Brain microvascular endothelial cell (primary cell): ENCODE measurements at regions not wholly inside any gene's neighbourhood (a gene's known extent, or its start where the extent isn't known, plus 50 kb on each side); places are given as distances from the start of the nearest gene placed in this dataset.

Source experiments
- DNase-seq: peaks from one replicate; pipeline ENCODE4 v3.0.0-alpha.2; 2020
- H3K27ac ChIP-seq: fragments of 250-450 bp; sonication (Bioruptor Pico); 2 replicates; pipeline ENCODE4 v1.5.1; 2020; ENCODE audit warnings: mild to moderate bottlenecking, moderate library complexity
- H3K27me3 ChIP-seq: fragments of 250-450 bp; sonication (Bioruptor Pico); replicated peaks from 2 replicates; pipeline ENCODE4 v1.5.1; 2020; ENCODE audit warnings: mild to moderate bottlenecking
- H3K36me3 ChIP-seq: fragments of 250-450 bp; sonication (Bioruptor Pico); replicated peaks from 2 replicates; pipeline ENCODE4 v1.5.1; 2020; ENCODE audit warnings: mild to moderate bottlenecking
- H3K4me3 ChIP-seq: 2 replicates; pipeline ENCODE4 v1.5.1; 2011; ENCODE audit warnings: low read depth, mild to moderate bottlenecking, control low read depth, low read length, moderate library complexity
- CTCF ChIP-seq: IDR thresholded peaks from 2 replicates; pipeline ENCODE4 v1.5.1; 2011; ENCODE audit warnings: low read depth, mild to moderate bottlenecking, moderate library complexity, low read length, control low read depth, inconsistent platforms; ENCODE audit errors: missing control alignments
- in situ Hi-C: cut with HindIII; loops from 2 replicates; pipeline ENCODE4 v1.10.0; 2017; ENCODE audit warnings: low sequenced_read_pairs, low pct_ligation_motif_present

DNA sequence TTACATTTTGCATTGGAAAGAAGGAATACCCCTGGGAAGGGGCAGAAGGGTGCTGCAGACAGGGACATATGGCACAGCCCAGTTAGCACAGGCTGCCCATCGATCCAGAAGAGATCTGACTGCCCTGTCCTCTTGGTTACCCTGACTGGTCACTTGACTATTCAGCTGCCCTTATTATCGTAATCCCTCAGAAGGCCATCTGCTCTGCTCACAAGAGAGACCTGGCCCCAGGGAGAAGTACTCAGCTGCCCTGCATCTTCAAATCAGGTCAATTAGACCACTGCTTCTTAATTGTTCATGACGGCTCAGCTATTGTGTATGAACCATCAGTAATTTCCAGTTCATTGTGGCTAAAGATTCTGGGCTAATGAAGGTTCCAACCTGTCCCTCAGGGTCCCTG lies 345.0 kb downstream of the TLE1 start:
- in situ Hi-C loops, result no loop called here
- DNase-seq, result no peak
- Histone ChIP-seq H3K27me3 (no peaks in the 10 kb centered on the region), H3K36me3 (no peaks in the 10 kb centered on the region), H3K4me3 (no peak overlapping the region), H3K27ac (no peak overlapping the region)
- TF ChIP-seq CTCF, result no peak

DNA sequence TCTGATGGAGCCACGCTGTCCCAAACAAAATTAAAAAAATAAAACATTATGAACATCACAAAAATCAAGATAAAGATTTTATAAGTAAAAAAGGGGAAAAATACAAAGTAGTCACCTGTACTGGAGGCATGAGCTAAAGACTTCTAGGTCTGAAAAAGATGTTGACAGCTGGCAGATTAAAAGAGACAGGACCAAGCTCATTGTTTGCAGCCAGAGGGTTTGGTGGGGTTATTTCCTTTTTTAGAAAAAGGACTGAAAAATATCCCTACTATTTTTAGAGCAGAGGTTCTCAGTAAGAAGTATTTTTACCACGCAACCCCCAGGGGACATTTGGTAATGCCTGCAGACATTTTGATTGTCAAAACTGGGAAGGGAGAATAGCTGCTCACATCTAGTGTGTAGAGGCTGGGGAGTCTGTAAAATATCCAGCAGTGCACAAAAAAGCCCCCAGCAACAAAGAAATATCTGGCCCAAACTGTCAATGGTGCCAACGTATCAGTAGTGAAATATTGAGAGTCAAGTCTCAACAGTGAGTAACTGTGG lies 353.4 kb downstream of the TLE1 start:
- TF ChIP-seq CTCF, result no peak
- H3K27me3 ChIP-seq, result no peaks in the 10 kb centered on the region
- no peak overlapping the region for H3K27ac ChIP-seq
- no peaks in the 10 kb centered on the region for H3K36me3 ChIP-seq
- no peak for DNase-seq
- H3K4me3 ChIP-seq, result no peak overlapping the region
- in situ Hi-C loops, result no loop called here

DNA sequence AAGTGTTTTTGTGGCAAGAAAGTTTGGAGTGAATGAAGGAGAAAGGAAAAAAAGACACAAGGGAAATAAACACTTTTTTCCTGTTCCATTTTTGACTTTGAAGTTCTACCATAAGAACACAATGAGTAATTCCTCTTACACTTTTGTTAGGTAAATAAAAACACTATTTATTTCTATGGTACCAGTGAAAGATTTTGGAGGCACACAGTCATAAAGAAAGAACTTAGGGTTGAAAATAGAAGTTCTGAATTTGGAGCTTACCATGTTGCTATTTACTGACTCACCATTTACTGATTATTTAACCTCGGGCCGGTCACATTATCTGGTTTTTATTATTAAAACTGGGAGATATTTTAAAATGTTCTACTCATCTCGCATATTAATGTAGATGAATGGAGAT lies 367.8 kb downstream of the TLE1 start:
- DNase-seq, result no peak
- Histone ChIP-seq H3K4me3 (no peak overlapping the region), H3K36me3 (no peaks in the 10 kb centered on the region), H3K27ac (no peak overlapping the region), H3K27me3 (no peaks in the 10 kb centered on the region)
- in situ Hi-C loops, result no loop called here
- TF ChIP-seq CTCF, result no peak

GRCh38 chr9:81320909-81321482 lies 368.4 kb downstream of the TLE1 start:
- no peak for TF ChIP-seq CTCF
- no peak for DNase-seq
- in situ Hi-C loops, result no loop called here
- no peaks in the 10 kb centered on the region for H3K27me3 ChIP-seq
- no peaks in the 10 kb centered on the region for H3K36me3 ChIP-seq
- H3K4me3 ChIP-seq, result no peak overlapping the region
- H3K27ac ChIP-seq, result no peak overlapping the region

DNA sequence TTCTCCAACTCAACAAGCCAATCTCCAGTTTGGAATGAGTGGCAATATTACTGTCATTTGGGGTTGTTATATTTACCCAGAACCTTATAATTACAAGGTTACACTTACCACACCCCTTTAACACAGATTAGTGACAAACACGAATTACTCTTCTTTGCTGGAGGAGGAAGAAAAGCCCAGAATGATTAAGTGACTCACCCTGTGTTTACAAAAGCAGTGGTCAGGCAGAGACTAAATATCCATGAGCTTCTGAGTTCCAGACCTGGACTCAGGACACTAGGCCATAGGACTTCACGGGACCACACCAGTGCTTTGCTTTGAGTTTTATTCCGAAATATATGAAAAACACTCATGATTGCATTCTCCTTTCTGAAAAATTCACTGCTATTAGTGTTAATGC lies 370.8 kb downstream of the TLE1 start:
- no peak overlapping the region for H3K27ac ChIP-seq
- no peaks in the 10 kb centered on the region for H3K27me3 ChIP-seq
- TF ChIP-seq CTCF, result no peak
- DNase-seq, result peak; percentile 32
- no peaks in the 10 kb centered on the region for H3K36me3 ChIP-seq
- in situ Hi-C loops, result no loop called here
- H3K4me3 ChIP-seq, result no peak overlapping the region

DNA sequence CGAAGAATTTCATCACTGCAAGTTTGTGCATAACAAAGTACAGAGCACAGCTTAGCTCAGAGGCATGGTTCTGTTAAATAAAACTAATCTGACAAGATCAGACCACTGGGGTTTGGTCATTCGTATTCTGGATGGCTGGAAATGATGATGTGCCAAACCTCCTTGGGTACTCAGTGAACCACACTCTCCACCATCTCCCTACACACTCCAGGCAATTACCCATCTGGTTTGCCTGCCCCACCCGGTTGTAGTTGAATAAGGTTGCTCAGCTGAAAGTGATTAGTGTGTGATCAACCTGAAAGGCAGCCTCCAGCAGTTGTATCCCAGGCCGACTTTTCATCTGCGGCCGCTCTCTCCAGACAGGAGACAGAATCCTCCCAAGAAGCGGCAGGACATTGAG lies 371.4 kb downstream of the TLE1 start:
- in situ Hi-C loops, result no loop called here
- no peak overlapping the region for H3K27ac ChIP-seq
- no peaks in the 10 kb centered on the region for H3K27me3 ChIP-seq
- TF ChIP-seq CTCF, result no peak
- no peak for DNase-seq
- no peak overlapping the region for H3K4me3 ChIP-seq
- H3K36me3 ChIP-seq, result no peaks in the 10 kb centered on the region
